ENCODE measurements at regions not wholly inside any gene's neighbourhood (a gene's known extent, or its start where the extent isn't known, plus 50 kb on each side); places are given as distances from the start of the nearest gene placed in this dataset.

DNA sequence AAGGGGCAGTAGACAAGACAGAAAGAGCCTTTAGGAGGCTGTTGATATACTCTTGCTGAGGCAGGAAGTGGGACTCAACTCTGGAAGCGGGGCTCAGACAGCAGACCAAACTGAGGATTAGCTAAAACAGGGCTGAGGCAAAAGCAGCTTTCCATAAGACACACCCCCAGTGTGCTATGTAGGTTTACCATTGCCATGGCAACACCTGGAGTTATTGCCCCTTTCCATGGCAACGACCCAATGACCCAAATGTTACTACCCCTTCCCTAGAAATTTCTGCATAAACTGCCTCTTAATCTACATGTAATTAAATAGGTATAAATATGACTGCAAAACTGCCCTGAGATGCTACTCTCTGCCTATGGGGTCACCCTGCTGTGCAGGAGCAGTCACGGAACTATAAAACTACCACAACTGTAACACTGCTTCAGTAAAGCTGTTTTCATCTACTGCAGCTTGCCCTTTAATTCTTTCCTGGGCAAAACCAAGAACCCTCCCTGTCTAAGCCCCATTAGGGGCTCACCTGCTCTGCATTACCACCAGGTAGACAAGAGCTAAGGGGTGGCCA is 348.4 kb upstream of the PODXL start:
- Histone ChIP-seq H3K9me3 (no peaks in the 10 kb centered on the region), H3K36me3 (replicated peaks) (no peaks in the 10 kb centered on the region), H3K4me3 (no peak overlapping the region), H3K27me3 (ENCODE audit: low read depth) (peaks cover 13% of the 10 kb centered on the region), H3K4me1 (no peaks in the 10 kb centered on the region)
- DNase-seq (ENCODE audit: low spot score in 2 of 2) = no peak
- in situ Hi-C loops (cut with MboI; ENCODE audit: low sequenced_read_pairs) = no loop called here

DNA sequence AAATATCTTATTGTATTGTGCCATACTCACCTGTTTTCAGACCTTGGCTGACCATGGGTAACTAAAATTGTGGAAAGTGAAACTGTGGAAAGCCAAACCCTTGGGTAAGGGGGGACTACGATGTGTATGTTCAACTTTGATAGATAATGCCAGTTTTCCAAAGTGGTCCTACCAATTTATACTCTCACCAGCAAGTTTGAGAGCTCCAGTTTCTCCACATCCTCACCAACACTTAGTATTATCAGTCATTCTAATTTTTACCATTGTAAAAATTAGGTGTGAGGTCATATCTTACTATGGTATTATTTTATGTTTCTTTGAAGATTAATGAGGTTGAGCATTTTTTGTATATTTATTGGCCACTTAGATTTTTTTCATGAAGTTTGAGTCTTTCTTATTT is 346.9 kb upstream of the PODXL start:
- no peak overlapping the region for H3K4me3 ChIP-seq
- no peaks in the 10 kb centered on the region for H3K4me1 ChIP-seq
- no peaks in the 10 kb centered on the region for H3K36me3 ChIP-seq (replicated peaks)
- peaks cover 12% of the 10 kb centered on the region for H3K27me3 ChIP-seq (ENCODE audit: low read depth)
- in situ Hi-C loops (cut with MboI; ENCODE audit: low sequenced_read_pairs) = no loop called here
- DNase-seq (ENCODE audit: low spot score in 2 of 2) = no peak
- no peaks in the 10 kb centered on the region for H3K9me3 ChIP-seq

- Histone ChIP-seq H3K4me1 (no peaks in the 10 kb centered on the region), H3K9me3 (no peaks in the 10 kb centered on the region), H3K36me3 (replicated peaks) (no peaks in the 10 kb centered on the region), H3K27me3 (ENCODE audit: low read depth) (peaks cover 7% of the 10 kb centered on the region; the same call in 1 of the 2 replicates), H3K4me3 (no peak overlapping the region)
- DNase-seq (ENCODE audit: low spot score in 2 of 2) = no peak
- in situ Hi-C loops (cut with MboI; ENCODE audit: low sequenced_read_pairs) = no loop called here
Observed at GRCh38 chr7:131900785-131901287, 344.4 kb upstream of the PODXL start.

DNA sequence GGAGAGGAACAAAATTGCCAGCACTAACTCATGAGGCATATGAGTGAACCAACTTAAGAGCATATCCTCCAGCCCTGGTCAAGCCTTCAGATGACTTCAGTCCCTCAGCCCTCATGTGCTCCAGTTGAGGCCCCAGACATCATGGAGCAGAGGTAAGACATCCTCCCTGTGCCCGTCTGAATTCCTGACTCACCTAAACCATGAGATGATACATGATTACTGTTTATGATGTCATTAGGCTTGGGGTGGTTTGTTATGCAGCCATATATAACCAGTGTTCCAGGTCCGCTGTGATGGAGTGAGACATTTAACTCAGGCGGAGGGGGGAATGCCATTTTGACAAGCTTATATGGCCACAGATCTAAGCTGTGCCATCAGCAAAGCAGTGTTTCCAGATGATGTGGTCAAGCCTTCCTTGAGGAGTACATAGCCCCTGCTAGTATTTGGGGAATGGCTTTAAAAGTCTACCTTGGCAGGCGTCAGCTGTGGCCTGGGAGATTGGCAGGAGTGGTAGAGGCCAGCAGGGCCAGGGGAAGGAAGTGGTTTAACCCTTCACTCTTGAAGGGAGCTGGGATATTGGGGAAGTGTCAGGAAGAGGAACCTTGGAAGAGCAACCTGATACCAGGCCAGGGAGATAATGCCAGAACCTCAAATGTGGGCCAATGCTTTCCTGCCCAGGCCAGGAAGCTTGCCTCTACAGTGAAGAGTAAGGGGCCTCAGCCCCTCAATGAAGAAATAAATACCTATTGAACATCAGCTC is 343.0 kb upstream of the PODXL start:
- Histone ChIP-seq H3K27me3 (ENCODE audit: low read depth) (peaks cover 7% of the 10 kb centered on the region; the same call in 1 of the 2 replicates), H3K4me1 (no peaks in the 10 kb centered on the region), H3K36me3 (replicated peaks) (no peaks in the 10 kb centered on the region), H3K9me3 (no peaks in the 10 kb centered on the region), H3K4me3 (no peak overlapping the region)
- DNase-seq (ENCODE audit: low spot score in 2 of 2) = no peak
- in situ Hi-C loops (cut with MboI; ENCODE audit: low sequenced_read_pairs) = no loop called here

GRCh38 chr7:131898418-131898817 is 342.0 kb upstream of the PODXL start:
- in situ Hi-C loops (cut with MboI; ENCODE audit: low sequenced_read_pairs) = no loop called here
- no peak overlapping the region for H3K4me3 ChIP-seq
- H3K4me1 ChIP-seq = no peaks in the 10 kb centered on the region
- H3K27me3 ChIP-seq (ENCODE audit: low read depth) = peaks cover 7% of the 10 kb centered on the region; the same call in 1 of the 2 replicates
- H3K36me3 ChIP-seq (replicated peaks) = no peaks in the 10 kb centered on the region
- DNase-seq (ENCODE audit: low spot score in 2 of 2) = no peak
- no peaks in the 10 kb centered on the region for H3K9me3 ChIP-seq

- no peaks in the 10 kb centered on the region for H3K9me3 ChIP-seq
- H3K27me3 ChIP-seq (ENCODE audit: low read depth) = peaks cover 7% of the 10 kb centered on the region; the same call in 1 of the 2 replicates
- H3K4me1 ChIP-seq = no peaks in the 10 kb centered on the region
- no peaks in the 10 kb centered on the region for H3K36me3 ChIP-seq (replicated peaks)
- in situ Hi-C loops (cut with MboI; ENCODE audit: low sequenced_read_pairs) = no loop called here
- DNase-seq (ENCODE audit: low spot score in 2 of 2) = no peak
- no peak overlapping the region for H3K4me3 ChIP-seq
Observed at GRCh38 chr7:131897790-131898165, 341.4 kb upstream of the PODXL start.

GRCh38 chr7:131897016-131897789 is 340.8 kb upstream of the PODXL start:
- no peak for DNase-seq (ENCODE audit: low spot score in 2 of 2)
- H3K36me3 ChIP-seq (replicated peaks) = no peaks in the 10 kb centered on the region
- no peaks in the 10 kb centered on the region for H3K4me1 ChIP-seq
- H3K4me3 ChIP-seq = no peak overlapping the region
- H3K27me3 ChIP-seq (ENCODE audit: low read depth) = peaks cover 8% of the 10 kb centered on the region
- H3K9me3 ChIP-seq = no peaks in the 10 kb centered on the region
- in situ Hi-C loops (cut with MboI; ENCODE audit: low sequenced_read_pairs) = no loop called here

DNA sequence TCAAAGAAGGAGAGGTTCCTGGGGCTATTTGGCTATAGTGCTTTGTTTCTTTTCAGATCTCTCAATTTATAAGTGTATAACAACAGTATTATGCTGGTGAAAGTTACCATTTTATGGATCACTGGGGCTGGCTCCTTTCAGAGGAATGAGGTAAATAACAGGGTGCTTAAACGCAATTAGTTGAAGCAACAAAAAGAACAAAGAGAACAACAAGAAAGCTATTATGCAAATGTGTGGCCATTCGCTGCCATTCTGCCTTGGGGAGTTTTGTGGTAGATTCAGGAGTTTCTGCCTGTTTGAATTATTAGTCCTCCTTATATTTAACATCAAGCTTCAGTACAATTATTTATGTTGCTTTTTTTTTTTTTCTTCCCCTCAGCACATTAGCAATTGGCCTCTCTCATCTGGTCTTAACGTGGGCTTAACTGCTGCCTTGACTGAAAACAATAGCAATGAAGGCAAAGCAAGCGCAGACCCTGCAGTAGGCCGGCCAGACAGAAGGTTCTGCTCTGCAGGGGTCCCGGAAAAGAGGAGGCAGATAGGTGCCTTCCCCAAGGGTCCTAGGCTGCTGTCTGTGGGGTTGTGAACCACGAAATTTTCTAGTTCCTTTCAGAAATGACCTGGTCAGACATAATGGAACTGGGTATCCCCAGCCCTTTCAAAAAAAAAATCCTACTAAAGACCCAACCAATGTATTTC is 339.9 kb upstream of the PODXL start:
- Histone ChIP-seq H3K36me3 (replicated peaks) (no peaks in the 10 kb centered on the region), H3K4me1 (no peaks in the 10 kb centered on the region), H3K27me3 (ENCODE audit: low read depth) (peaks cover 12% of the 10 kb centered on the region), H3K9me3 (no peaks in the 10 kb centered on the region), H3K4me3 (no peak overlapping the region)
- in situ Hi-C loops (cut with MboI; ENCODE audit: low sequenced_read_pairs) = no loop called here
- peak; percentile 36 to 73 for DNase-seq (ENCODE audit: low spot score in 2 of 2)

DNA sequence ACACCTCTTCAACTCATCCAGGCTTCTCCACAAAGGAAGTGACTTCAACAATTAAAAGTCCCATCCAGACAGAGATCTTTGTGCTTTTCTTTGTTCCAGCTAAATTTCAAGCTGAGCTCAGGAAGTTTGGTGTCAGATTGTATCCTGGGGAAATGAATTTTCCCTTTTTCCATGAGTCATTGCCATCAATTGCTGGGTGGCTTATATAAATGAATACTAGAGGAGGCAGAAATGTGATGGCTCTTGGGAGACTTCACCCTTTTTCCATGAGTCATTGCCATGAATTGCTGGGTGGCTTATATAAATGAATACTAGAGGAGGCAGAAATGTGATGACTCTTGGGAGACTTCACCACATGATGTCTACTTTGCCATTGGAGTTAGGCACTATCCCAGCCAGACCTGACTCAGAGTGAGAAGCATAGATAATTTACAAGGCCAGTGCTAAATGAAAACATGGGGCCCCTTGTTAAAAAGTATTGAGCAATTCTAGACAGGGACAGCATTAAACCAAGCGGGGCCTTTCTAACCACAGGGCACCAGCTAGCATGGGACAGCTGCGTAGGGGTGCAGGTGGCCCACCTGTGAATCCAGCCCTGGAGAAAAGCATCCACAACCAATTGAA is 339.2 kb upstream of the PODXL start:
- H3K27me3 ChIP-seq (ENCODE audit: low read depth) = peaks cover 14% of the 10 kb centered on the region

GRCh38 chr7:131893631-131894340 is 337.4 kb upstream of the PODXL start:
- DNase-seq (ENCODE audit: low spot score in 2 of 2) = no peak
- H3K4me1 ChIP-seq = no peaks in the 10 kb centered on the region
- H3K9me3 ChIP-seq = no peaks in the 10 kb centered on the region
- H3K27me3 ChIP-seq (ENCODE audit: low read depth) = peaks cover 11% of the 10 kb centered on the region
- in situ Hi-C loops (cut with MboI; ENCODE audit: low sequenced_read_pairs) = no loop called here
- no peaks in the 10 kb centered on the region for H3K36me3 ChIP-seq (replicated peaks)
- H3K4me3 ChIP-seq = no peak overlapping the region

More for the DNA sequence above, 339.2 kb upstream of the PODXL start:
- H3K4me3 ChIP-seq = no peak overlapping the region
- no peaks in the 10 kb centered on the region for H3K9me3 ChIP-seq
- H3K36me3 ChIP-seq (replicated peaks) = no peaks in the 10 kb centered on the region
- DNase-seq (ENCODE audit: low spot score in 2 of 2) = peak in 1 of 2 experiments; percentile 18
- H3K4me1 ChIP-seq = no peaks in the 10 kb centered on the region
- in situ Hi-C loops (cut with MboI; ENCODE audit: low sequenced_read_pairs) = no loop called here

DNA sequence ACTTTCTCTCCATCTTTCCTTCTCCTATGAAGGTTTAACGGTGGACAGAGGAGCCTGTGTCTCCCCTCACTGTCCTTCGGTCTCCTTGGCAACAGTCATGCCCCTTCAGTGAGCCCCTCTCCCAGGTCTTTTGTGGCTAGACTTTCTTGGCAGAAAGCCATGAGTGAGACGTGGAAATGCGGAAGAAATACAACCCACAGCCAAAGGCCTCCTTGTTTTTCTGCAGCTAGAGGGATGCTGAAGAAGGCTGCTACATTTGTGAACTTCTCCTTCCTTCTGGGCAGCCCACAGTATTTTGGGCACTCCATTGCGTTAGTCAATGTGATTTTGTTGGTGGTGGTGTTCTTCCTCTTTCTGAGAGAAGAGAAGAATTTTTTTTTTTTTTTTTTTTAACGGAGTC is 333.7 kb upstream of the PODXL start:
- Histone ChIP-seq H3K9me3 (0 out of 2 replicates have a peak, but pooled peaks cover 2% of the 10 kb centered on the region), H3K27me3 (ENCODE audit: low read depth) (peaks cover 7% of the 10 kb centered on the region), H3K4me3 (no peak overlapping the region), H3K4me1 (no peaks in the 10 kb centered on the region), H3K36me3 (replicated peaks) (no peaks in the 10 kb centered on the region)
- in situ Hi-C loops (cut with MboI; ENCODE audit: low sequenced_read_pairs) = no loop called here
- DNase-seq (ENCODE audit: low spot score in 2 of 2) = no peak

- no peak overlapping the region for H3K4me3 ChIP-seq
- in situ Hi-C loops (cut with MboI; ENCODE audit: low sequenced_read_pairs) = no loop called here
- no peaks in the 10 kb centered on the region for H3K4me1 ChIP-seq
- no peak for DNase-seq (ENCODE audit: low spot score in 2 of 2)
- H3K27me3 ChIP-seq (ENCODE audit: low read depth) = peaks cover 7% of the 10 kb centered on the region
- 0 out of 2 replicates have a peak, but pooled peaks cover 2% of the 10 kb centered on the region for H3K9me3 ChIP-seq
- no peaks in the 10 kb centered on the region for H3K36me3 ChIP-seq (replicated peaks)
Observed at GRCh38 chr7:131889572-131890150, 333.2 kb upstream of the PODXL start.
